ENCODE measurements at regions not wholly inside any gene's neighbourhood (a gene's known extent, or its start where the extent isn't known, plus 50 kb on each side); places are given as distances from the start of the nearest gene placed in this dataset.

DNA sequence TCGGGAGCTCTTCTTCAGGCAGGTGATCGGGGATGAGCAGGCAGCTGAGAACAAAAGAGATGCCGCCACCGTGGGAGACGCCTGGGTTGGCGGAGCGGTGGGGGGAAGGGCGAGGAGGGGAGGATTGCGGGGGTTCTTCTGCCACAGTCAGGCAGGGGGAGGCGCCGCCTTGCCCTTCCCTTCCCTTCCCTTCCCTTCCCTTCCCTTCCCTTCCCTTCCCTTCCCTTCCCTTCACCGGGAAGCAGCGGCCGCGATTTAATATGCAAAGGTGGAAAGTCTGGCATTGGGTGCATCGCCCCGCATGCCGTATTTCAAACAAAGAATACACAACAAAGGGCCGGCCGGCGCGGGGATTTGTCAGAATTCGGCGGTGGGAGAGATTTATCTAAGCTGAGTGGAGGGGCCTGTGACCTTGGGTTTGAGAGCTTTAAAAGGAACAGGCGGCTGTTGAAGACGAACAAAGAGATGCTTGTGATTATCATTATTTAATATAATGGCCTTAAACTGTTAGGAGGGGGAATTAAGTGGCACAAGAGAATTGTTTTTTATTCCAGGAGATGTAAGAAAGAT, 262.3 kb upstream of the TNRC6C start:
- Histone ChIP-seq H3K4me3 (ENCODE audit: insufficient read depth, low read length) (no peak overlapping the region), H3K27ac (ENCODE audit: low read depth, low read length) (no peak overlapping the region), H3K36me3 (ENCODE audit: insufficient read depth, low read length) (no peaks in the 10 kb centered on the region), H3K79me2 (ENCODE audit: insufficient read depth, low read length) (no peaks in the 10 kb centered on the region), H3K4me1 (ENCODE audit: insufficient read depth, low read length) (no peaks in the 10 kb centered on the region), H3K9me3 (ENCODE audit: low read depth, low read length) (no peaks in the 10 kb centered on the region), H3K4me2 (ENCODE audit: insufficient read depth, low read length) (no peak overlapping the region), H2AFZ (ENCODE audit: low read length) (no peak overlapping the region), H3K27me3 (ENCODE audit: insufficient read depth, low read length) (peaks cover 27% of the 10 kb centered on the region), H4K20me1 (ENCODE audit: insufficient read depth, low read length) (no peaks in the 10 kb centered on the region)
- TF ChIP-seq, protein P1, sequence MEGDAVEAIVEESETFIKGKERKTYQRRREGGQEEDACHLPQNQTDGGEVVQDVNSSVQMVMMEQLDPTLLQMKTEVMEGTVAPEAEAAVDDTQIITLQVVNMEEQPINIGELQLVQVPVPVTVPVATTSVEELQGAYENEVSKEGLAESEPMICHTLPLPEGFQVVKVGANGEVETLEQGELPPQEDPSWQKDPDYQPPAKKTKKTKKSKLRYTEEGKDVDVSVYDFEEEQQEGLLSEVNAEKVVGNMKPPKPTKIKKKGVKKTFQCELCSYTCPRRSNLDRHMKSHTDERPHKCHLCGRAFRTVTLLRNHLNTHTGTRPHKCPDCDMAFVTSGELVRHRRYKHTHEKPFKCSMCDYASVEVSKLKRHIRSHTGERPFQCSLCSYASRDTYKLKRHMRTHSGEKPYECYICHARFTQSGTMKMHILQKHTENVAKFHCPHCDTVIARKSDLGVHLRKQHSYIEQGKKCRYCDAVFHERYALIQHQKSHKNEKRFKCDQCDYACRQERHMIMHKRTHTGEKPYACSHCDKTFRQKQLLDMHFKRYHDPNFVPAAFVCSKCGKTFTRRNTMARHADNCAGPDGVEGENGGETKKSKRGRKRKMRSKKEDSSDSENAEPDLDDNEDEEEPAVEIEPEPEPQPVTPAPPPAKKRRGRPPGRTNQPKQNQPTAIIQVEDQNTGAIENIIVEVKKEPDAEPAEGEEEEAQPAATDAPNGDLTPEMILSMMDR (IDR thresholded peaks at IDR 0.05; ENCODE audit: extremely low read depth, low read depth, low read length), result no peak
- DNase-seq (ENCODE audit: insufficient read length, low spot score, missing footprints), result no peak

DNA sequence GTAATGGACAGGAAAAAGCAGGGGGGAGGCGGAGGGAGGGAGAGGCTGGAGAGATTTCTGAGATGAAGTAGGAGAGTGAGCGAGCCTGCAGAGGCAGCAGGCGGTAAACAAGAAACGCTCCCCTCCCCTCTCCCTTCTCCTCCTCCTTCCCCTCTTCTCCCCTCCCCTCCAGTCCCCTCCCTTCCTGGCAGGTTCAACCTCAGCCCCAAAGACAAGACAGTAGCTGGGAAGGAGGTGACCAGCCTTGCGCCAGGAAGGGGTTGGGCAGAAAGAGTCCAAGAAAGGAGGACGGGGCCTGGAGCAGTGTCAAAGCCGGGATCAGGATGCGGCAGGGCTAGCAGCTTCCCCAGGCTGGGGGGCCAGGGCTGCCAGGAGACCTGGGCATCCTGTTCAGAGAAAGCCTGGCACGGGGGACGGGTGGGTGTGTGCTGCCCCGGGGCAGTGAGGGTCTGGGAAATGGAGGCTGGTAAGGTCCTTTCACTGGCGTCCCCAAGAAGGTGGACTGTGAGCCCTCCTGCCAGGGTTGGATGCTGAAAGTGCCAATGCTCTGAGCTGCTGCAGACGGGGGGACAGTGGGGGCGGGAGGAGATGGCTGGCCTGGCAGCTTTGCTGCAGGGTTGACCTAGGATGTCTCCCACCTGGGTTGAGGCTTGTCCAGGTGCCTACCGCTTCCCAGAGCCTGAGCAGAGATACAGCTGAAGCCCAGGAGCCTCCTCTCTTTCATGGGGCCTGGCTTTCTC, 261.6 kb upstream of the TNRC6C start:
- Histone ChIP-seq H3K4me3 (ENCODE audit: insufficient read depth, low read length) (no peak overlapping the region), H3K4me1 (ENCODE audit: insufficient read depth, low read length) (no peaks in the 10 kb centered on the region), H3K36me3 (ENCODE audit: insufficient read depth, low read length) (no peaks in the 10 kb centered on the region), H3K27me3 (ENCODE audit: insufficient read depth, low read length) (peaks cover 27% of the 10 kb centered on the region), H4K20me1 (ENCODE audit: insufficient read depth, low read length) (no peaks in the 10 kb centered on the region), H3K79me2 (ENCODE audit: insufficient read depth, low read length) (no peaks in the 10 kb centered on the region), H3K4me2 (ENCODE audit: insufficient read depth, low read length) (no peak overlapping the region), H3K9me3 (ENCODE audit: low read depth, low read length) (no peaks in the 10 kb centered on the region), H2AFZ (ENCODE audit: low read length) (no peak overlapping the region), H3K27ac (ENCODE audit: low read depth, low read length) (no peak overlapping the region)
- peak; percentile 64 for DNase-seq (ENCODE audit: insufficient read length, low spot score, missing footprints)
- TF ChIP-seq, protein P1 (IDR thresholded peaks at IDR 0.05; ENCODE audit: extremely low read depth, low read depth, low read length), result no peak

DNA sequence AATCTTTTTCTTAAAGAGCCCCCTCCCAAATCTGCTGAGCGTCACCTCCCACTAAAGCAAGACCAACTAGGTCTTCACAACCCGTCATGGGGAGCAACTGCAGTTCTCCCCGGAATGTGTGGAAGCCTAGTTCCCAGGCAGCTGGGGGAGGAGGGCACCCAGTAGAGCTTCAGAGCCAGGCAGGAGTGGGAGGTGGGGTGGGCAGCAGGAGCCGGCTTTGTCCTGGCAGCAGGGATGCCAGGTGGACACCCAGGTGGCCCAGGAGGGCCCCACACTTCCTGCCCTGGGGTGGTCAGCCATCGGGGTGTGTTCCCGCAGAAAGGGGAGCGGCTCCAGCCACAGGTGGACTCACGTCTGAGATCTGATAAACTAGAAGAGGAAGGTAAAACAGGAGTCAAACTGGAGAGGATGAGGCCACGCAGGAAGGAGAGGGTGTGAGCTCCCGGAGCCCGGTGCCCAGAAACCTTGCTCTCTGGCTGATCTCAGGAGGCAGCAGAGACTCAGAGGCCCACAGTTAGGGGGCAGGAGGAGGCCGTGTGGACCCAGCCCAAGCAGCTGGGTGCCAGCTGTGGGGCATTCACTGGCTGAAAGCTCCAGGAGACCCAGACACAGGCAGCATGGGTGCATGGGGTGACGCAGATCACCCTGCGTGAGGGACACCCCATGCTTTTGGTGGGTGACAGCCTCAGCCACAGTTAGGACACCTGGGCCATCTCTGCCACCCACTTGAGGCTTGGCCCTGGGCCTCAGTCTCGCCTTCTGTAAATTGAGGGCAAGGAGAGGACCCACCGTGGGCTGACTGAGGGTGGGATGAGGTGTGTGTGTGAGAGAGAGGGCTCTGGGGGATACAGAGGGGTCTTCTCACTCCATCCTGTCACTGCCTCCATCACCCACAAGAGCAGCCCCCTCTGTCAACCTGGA, 260.8 kb upstream of the TNRC6C start:
- Histone ChIP-seq H3K27me3 (ENCODE audit: insufficient read depth, low read length) (peaks cover 24% of the 10 kb centered on the region), H4K20me1 (ENCODE audit: insufficient read depth, low read length) (no peaks in the 10 kb centered on the region), H2AFZ (ENCODE audit: low read length) (no peak overlapping the region), H3K27ac (ENCODE audit: low read depth, low read length) (no peak overlapping the region), H3K4me2 (ENCODE audit: insufficient read depth, low read length) (no peak overlapping the region), H3K9me3 (ENCODE audit: low read depth, low read length) (no peaks in the 10 kb centered on the region), H3K4me3 (ENCODE audit: insufficient read depth, low read length) (no peak overlapping the region), H3K4me1 (ENCODE audit: insufficient read depth, low read length) (no peaks in the 10 kb centered on the region), H3K79me2 (ENCODE audit: insufficient read depth, low read length) (no peaks in the 10 kb centered on the region), H3K36me3 (ENCODE audit: insufficient read depth, low read length) (no peaks in the 10 kb centered on the region)
- no peak for DNase-seq (ENCODE audit: insufficient read length, low spot score, missing footprints)
- TF ChIP-seq, protein P1 (IDR thresholded peaks at IDR 0.05; ENCODE audit: extremely low read depth, low read depth, low read length), result no peak
